Fibroblast of skin of scalp (primary cell): ENCODE measurements at regions not wholly inside any gene's neighbourhood (a gene's known extent, or its start where the extent isn't known, plus 50 kb on each side); places are given as distances from the start of the nearest gene placed in this dataset.

Experiments used
- DNase-seq: peaks from one replicate; pipeline ENCODE4 v3.0.0-alpha.2; 2013

DNA sequence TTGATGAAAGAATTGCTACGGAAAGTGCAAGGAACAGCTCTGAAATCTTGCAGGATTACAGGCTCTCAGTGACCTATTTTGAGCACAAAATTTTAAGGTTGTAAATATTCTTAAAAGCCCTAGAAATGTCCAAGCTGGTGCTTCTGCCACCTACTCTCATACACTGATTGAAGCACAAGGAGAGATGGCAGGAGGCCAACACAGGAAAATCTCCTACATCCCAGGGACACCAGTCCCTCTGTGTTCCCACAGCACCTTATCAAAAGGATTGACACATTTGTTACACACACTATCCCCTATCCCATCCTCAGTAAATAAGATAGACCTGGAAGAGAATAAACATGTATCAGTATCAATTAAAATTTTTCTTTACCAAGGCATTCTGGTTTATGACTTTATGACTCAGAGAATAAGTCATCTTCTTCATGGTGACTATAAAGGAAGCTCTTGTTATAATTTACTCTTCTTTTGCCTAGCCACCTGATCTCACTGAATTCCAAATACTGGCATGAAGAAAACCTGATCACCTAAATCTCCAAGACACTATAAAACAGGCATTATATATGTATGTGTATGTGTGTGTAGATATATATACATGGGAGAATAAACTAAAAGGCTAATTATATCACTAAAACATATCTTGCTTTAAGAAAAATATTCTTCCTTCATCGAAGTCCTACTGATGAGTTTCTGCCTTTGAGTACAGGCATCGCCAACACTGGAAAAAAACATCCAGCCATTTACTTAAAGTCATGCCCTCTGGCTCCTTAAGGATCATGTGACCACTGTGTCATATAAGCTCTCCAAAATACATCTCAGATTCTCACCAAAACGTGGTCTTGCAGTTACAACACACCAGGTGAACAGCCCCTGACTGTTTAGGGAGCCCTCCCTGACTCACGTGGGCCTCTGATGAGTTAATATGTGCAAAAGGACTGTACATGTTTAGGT lies 208.1 kb upstream of the NR2F2 start:
- no peak for DNase-seq

DNA sequence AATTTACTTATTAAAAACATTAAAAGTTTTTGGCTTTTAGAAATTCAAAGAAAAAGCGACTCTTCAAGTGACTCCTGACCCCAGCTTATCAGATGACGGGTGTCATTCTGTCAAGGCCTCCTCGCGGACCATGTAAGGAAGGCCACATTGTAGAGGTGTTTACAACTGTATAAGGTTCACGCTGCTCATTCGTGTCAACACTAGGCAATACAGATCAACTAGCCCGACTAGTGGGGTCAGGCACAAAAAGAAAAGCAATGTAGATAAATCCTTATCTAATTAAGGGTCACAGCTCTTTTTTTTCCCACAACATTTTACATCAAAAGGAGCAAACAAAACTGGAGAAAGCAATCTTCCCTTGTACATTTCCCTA lies 207.5 kb upstream of the NR2F2 start:
- no peak for DNase-seq

DNA sequence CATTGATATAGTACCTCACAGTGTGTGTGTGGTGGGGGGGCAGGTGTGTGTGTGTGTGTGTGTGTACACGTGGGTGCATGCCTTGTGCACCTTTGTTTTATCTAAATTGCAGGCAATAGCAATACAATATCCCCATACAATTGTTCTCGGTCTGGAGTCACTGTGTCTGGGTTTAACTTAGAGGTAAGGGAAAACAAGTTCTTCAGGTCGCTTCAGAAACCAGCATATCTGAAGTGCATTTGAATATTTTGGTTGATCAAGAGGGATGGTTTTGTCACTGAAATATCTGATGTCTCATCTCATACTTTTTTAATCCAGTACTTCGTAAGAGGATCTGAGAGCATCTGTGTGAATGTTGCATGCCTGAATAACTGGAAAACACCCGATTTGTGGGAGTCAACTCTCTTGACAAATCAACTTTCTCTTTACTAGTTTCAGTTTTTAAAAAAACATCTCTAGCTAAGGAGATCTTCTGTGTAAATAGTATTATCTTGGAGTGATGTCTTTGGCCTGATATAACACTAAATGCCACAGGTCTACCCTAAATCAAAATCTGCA lies 206.8 kb upstream of the NR2F2 start:
- no peak for DNase-seq

DNA sequence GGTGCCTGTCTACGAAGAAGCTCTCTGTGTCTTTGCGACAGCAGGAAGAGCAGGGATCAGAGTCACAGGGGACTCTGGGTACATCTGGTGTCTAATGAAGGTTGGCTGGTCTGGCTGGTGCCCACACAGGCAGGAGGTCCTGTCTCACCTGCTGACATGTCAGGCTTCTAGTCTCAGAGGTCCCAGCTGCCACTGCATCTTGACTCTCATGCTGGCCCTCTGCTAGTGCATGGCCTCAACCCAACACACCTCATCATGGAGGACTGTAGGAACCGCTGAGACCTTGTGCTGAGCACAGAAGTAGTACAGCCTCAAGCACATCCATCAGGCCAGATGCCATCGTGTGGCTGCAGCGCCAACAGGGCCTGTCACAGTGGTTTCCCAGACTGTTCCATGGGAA lies 206.1 kb upstream of the NR2F2 start:
- DNase-seq = no peak

DNA sequence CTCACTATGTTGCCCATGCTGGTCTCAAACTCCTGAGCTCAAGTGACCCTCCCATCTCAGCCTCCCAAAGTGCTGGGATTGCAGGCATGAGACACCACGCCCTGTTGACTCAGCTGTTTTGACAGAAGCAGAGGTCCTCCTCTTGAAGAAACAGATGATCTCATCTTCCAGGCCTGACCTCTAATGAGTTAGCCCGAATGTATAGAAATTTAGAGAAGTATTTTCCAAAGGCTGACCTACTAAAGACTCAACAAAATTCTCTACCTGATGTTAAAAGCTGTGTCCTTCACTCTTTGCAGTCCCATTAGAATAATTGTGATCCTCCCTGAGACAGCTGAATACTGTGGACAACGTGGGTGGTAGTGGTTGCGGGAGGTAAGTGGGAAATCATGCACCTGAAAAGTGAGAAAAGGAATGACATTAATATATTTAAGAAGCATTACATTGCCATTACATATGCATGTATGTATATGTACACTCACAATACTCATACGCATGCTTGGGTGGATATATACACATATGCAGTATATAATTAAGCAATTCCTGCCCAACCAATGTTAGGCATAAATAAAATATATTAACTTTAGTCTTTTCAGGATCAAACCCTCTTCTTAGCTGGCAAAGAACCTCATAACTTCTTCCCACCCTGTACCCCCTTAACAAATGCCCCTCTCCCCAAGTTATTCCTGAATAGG lies 204.6 kb upstream of the NR2F2 start:
- DNase-seq = peak; percentile 58

DNA sequence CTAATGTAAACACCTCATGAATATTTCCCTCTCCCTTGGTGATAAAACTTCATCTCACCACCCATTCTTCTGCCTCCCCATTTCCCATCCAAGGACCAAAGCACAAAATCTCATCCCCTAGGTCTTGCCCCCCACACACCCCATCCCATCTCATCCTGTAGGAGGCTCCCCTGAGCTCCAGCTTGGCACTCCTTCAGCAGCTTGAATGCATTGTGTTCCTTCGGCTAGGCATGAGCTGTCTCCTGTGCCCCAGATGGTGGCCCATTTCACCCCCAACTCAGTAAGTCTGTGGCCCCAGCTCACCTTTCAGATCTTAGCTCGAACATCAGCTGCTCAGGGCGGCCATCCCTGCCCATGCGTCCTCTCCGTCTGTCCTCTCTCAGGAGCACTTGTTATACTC lies 203.6 kb upstream of the NR2F2 start:
- no peak for DNase-seq

DNA sequence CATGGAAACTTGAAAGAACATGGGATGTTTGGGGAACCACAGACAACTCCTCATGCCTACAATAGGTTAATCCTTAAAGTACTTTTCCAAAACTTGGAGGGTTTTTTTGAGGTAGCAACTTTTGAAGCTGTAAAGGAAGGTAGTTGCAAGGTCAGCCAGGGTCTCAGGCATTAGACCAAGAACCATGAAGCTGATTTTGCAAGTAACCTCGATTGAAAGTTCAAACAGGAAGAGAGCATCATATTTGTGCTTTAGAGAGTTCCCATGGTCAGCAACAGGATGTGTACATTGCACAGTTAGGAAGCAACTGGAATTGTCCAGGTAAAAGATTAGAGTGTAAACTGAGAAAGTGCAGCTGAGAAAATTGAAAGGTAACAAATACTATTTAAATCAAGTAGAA lies 199.8 kb upstream of the NR2F2 start:
- no peak for DNase-seq

DNA sequence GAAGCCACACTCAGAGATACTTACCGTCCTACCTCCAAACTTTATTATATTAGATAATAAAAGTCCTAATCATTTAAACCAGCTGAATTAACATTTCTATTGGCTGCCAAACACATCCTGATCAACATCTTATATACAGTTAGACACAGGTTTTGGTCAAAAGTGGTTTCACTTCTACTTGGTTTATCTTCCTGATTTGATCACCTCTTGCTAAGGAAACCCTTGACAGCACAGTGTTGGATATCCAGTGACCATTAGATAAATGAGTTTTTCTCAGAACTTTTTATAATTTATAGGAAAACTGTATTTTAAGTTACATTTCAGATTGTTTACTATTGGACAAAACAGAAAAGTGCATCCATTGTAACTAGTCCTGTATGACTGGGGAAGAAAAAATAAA lies 198.4 kb upstream of the NR2F2 start:
- DNase-seq = no peak

DNA sequence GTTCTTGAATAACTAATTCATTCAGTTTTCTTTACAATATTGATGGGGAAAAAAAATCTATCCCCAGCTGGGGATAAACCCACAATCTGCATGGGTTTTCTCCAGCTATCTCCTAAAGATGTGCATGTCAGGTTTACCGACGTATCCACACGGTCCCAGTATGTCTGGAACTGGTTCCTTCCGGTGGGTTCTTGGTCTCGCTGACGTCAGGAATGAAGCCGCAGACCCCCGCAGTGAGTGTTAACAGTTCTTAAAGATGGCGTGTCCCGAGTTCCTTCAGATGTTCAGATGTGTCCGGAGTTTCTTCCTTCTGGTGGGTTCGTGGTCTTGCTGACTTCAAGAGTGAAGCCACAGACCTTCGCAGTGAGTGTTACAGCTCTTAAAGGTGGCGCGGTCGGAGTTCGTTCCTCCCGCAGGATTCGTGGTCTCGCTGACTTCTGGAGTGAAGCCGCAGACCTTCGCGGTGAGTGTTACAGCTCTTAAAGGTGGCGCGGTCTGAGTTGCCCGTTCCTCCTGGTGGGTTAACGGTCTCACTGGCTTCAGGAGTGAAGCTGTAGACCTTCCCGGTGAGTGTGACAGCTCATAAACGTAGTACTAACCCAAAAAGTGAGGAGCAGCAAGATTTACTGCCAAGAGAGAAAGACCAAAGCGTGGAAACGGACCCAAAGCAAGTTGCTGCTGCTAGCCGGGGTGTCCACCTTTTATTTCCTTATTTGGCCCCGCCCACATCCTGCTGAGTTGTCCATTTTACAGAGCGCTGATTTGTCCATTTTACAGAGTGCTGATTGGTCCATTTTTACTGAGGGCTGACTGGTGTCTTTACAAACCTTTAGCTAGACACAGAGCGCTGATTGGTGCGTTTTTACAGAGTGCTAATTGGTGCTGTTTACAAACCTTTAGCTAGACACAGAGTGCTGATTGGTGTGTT lies 195.1 kb upstream of the NR2F2 start:
- no peak for DNase-seq

DNA sequence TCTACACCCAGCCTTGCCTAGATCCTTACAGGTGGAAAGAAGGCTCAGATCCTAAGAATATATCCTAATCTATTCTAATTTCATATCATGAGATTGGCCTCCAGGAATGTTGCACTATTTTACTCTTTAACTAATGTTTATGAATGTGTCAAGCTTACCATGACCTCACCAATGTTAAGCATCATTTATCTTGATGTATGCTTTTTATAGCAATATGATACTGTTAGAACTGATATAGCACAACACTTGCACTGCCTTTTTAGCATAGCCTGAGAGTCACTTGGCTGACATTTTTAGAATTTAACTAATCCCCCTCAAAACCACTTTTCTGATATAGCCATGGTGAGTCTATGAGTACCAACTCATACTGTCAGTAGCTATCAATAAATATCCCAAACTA lies 191.5 kb upstream of the NR2F2 start:
- no peak for DNase-seq

DNA sequence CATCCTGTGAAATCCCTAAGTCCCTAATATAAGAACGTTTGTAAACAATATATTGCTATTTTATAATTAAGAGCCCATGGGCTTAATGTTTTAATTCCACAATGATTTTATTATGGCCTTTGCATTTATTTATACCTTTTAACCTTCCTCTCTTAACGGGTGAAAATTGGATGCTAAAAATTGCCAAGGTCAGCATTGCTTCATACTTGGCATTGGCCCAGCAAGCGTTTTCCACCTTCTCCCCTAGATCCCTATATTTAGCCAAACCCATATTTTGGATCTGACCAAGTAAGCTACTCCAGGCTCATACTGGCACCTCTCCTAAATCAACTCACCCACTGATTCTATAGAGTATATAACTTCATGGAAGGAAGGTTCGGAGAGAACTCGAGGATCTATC lies 188.0 kb upstream of the NR2F2 start:
- no peak for DNase-seq

DNA sequence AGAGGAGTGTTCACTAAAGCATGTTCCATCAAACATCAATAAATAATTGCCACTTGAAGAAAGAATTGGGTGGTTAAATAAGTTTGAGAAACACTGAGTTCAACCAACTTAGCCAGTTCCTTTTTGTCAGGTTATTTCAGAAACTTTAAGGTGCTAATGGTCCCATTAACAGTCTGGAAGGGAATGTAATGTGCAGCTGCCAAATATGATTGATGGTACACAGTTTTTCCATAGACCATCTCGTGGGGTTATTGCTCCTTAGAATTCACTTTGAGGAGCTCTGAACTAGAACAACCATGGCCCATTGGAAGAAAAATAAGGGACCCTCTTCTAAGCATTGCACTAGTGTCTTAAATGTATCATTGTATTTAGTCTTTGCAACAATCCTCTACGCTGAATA lies 185.8 kb upstream of the NR2F2 start:
- no peak for DNase-seq

DNA sequence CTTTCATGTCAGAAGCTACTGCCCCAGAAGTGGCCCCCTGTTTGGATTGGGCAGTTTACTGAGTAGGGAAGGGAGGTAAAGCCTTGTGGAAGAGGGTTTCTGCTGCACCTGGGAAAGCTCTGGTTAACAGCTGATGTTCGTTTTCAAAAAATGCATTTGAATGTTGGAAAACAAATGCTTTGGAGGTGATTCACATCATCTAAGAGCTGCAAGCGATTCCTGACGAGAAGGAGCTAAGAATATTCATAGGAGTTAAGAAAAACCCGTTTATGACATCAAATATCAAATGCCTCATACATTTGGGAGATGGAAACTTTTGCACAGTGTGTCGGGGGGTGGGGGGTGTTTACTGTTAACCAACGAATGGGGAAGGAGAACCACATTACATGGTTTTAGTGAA lies 183.8 kb upstream of the NR2F2 start:
- no peak for DNase-seq

DNA sequence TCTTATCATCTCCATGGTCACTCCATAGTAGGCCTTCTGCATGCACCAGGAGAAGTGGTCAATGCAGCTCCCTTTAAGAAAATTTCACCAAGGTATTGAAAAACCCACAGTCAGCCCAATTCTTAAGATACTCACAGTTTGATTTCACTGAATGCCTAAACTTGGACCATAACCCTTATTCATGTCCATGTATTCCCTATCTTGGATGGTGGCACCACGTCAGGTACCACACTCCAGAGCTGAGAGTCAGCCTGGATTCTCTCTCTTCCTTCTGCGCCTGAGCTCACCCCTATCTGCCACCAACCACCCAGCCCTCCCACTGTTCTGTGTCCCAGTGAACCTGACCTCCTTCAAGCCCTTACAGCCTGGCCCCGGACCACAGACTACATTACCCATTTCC lies 183.2 kb upstream of the NR2F2 start:
- no peak for DNase-seq

DNA sequence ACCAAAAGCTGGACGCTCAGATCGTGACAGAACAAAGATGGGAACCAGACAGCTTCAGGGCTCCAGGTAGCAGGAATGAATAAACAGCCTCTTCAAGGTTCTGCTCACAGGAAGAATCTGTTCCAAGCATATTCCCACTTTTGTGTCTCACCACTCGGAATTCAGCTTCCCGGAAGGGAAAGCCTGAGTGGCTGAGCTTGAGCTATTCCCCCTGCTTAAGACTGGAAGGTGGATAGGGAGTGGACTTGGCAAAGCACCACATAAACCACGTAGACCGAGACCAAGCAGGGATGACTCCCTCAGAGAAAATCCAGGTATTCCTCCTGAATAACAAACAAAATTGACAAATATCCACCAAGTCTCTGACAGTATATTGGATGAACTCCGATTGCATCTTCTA lies 180.2 kb upstream of the NR2F2 start:
- DNase-seq = no peak

DNA sequence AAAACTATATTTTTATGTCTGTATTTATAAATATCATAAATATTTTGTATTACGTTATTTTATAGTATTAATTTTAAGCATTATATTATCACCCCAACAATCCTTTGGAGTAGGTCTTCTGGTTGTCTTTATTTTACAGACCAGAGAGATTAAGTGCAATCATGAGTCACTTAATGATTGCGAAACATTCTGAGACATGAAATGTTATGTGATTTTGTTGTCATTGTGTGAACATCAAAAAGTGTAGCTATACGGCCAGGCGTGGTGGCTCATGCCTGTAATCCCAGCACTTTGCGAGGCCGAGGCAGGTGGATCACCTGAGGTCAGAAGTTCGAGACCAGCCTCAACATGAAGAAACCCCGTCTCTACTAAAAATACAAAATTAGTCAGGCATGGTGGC lies 178.8 kb upstream of the NR2F2 start:
- peak; percentile 48 for DNase-seq

DNA sequence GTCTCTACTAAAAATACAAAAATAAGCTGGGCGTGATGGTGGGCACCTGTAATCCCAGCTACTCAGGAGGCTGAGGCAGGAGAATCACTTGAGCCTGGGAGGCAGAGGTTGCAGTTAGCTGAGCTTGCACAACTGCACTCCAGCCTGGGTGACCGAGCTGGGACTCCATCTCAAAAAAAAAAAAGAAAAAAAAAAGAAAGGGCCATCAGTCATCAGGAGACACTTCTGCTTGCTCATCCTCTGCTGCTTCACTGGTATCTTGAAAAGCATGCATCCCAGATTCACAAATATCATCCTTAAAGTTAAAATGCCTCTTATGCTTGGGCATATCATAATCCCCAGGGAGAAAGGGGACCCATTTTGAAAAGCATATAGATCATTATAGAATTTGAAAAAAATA lies 176.6 kb upstream of the NR2F2 start:
- DNase-seq = no peak

DNA sequence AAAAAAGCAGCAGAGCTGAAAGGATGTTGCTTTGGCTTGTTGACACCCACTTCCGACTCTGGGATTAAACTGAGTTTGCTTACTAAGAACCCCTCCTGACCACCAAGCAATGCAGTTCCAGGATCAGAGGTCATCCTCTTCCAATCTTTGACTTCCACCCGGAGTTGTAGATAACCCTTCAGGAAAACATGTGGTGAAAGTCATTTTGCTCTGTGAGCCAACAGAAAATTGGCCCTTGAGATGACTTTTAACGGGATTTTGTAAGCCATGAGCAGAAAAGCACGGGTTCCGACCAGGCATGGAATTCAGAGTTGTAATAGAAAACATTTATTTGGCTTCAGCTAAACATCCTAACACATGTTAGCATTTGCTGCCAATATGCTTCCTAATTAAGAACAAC lies 171.6 kb upstream of the NR2F2 start:
- no peak for DNase-seq

DNA sequence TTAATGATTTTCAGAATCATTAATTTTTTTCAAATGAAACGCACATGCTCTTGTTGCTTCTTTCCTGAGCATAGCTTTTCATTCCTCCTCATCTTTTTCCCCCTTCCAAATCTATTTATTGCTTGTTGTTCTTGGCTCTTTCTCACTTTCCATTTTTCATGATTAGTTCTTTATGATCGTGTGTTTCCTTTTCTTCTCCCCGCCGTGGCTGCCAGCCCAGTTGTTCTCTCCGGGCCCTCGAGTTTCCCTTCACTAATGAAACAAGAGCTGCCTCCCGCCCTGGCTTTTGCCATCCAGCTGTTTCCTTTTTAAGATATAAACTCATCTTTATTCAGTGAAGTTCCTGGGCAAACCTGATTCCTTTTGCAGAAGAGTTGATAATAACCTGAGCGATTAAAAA lies 170.2 kb upstream of the NR2F2 start:
- peak; percentile 37 for DNase-seq

DNA sequence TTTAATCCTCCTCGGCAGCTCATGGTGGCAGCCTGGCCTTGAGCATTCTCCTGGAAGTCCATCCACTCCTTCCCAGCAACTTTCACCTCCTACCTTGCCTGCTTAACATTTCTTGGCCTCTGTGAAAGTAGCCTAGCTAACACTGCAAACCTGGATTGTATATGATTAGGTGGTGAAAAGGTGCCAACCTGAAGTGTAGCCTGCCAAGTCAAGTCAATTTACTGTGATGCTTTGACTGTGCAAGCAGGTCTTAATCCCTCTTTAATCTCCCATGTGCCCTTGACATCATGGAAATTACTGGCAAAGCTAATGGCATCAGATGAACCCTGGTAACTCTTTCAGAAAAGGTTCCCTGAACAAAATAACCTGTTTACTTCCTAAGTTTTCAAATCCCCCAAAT lies 169.7 kb upstream of the NR2F2 start:
- no peak for DNase-seq

DNA sequence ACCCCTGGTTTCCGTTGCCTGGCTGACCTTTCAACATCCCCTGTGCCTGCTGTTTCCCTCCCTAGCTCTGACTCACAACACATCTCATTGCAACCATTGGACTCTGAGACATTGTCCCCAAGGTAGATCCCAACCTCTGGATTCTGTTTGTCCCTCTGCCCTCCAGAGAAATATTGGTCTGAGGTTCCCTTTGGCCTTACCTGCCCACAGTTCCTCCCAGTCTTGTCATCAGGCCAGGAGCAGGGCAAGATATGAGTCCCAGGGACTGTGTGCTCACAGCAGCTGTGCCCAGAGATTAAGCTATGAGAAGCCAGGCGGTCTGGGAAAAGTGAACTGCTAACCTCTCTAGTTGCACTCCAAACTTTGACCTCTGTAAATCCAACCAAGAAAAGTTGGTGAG lies 168.2 kb upstream of the NR2F2 start:
- DNase-seq = no peak

DNA sequence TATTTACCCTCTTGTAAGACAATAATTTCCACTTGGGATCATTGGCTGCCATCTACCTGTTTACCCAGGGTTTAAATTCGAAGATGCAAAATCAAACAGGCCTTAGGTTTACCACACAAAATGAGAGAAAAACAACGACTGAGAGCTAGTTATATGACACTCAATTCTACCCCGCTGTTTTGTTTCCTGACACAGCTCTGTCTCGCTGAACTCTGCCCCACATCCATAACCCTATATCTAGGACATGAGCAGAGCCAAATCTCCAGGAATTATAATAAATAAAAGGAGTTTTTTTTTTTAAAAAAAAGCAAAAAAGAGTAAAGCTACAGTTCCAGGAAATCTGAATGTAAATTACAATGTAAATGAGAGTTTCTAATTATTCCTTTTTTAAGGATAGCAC lies 165.4 kb upstream of the NR2F2 start:
- DNase-seq = no peak

DNA sequence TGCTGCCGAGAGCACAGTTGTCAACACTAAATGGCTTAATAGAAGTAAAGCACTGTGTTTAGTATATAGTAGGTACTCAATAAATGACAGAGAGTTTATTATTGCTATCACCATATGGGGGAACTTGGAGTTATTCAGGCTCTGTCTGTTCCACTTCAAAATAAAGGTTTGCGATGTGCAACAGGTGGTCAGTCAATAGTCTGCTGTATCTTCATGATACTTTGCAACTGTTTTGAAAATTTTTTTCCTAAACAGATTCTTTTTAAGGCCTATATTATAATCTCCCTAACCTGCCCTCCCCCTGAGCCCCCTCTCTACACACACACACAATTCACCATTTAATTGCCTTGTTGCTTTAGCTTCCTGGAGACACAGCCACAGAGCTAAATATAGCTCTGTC lies 164.7 kb upstream of the NR2F2 start:
- DNase-seq = no peak
